Stimulated activated CD4-positive, alpha-beta T cell treated with anti-CD3 and anti-CD28 coated beads, Interleukin-4, amount 100 ng/mL, for 4 hours (primary cell): ENCODE measurements at regions not wholly inside any gene's neighbourhood (a gene's known extent, or its start where the extent isn't known, plus 50 kb on each side); places are given as distances from the start of the nearest gene placed in this dataset.
"Not testable (repeated sequence)": the region's sequence is repeated elsewhere in the genome, so short reads cannot be mapped to it uniquely, and the experiment has no call there.

Source experiments
- DNase-seq, 2 experiments: peaks; one replicate each; pipeline ENCODE4 v3.0.0-alpha.2; 2020

DNA sequence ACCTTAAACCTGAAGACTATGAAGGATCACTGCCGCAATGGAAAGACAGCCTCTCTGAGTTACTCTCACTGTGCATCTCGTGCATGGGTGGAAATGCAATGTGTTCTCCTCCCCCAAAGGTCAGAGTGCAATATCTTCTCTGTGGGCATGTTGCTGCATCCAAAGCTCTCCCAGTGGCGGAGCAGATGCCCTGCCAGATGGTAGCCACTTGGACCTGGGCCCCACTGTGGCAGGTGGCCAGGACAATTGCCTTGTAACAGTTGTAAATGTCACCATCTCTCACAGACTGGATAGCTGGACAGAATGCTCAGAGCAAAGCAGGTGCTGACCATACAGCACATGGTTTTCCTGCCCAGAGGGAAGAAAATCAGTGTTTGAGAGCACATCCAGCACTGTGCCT, 542.0 kb downstream of the FAM181B start:
- no peak for DNase-seq

DNA sequence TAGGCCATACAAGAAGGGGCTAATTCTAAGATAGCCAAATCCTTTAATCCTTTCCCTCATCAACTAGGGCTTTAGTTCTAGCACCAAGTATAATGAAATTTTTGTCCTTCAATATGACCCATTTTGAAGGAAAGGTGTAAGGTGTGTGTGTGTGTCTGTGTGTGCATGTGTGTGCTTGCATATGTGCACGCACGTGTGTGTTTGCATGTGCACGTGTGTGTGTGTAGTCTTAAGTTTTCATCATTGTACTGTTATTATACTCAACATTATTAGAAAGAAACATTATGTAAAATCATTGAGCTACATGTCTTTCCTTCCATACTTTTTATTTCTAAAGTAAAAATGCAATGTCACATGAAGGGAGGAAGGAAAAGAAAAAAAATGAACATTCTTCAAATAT, 547.7 kb downstream of the FAM181B start:
- DNase-seq = no peak

DNA sequence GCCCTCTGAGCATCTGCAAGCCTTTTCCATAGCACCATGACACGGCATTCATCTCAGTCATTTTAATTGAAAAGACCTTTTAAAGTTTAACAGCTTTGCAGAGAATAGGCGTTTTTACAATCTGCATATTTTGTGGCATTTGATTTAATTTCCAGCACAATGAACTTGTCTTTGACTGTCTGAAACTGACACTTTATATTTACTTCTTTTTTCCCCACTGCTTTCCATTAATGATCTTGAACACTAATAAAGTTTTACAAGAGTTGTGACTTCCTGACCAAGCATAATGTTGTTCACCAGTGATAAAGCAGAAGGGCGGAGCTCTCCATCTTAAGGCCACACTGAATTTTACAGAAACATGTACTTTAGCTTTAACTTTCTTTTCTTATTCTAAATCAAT, 548.7 kb downstream of the FAM181B start:
- no peak for DNase-seq

DNA sequence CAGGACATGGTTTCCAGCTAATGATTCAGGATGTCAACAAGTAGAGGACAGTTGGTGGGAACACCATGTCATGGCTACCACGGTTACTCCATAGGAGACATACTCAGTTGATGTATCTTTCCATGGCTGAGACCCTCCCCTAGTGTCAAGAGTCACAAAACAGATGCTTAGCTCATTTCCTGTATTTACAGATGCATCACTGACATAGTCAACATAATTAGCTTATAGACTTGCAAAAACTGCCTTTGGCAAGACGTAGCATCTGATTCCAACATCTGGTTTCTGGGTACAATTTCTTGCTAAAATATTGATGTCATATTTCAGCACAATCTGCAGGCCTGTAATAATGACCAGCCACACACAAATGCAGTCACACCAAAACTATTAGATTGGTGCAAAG, 550.3 kb downstream of the FAM181B start:
- DNase-seq = no peak

DNA sequence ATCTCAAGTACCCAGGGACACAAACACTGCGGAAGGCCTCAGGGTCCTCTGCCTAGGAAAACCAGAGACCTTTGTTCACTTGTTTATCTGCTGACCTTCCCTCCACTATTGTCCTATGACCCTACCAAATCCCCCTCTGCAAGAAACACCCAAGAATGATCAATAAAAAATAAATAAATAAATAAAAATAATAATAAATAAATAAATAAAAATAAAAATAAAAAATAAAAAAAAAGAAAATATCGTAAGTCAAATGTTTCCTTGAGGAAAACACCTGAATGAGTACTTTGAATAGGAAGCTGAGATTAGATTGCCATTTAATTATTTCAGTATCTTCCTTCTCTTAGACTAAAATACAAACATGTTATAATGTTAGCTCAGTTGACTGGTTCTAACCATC, 551.0 kb downstream of the FAM181B start:
- DNase-seq = not testable (repeated sequence)

DNA sequence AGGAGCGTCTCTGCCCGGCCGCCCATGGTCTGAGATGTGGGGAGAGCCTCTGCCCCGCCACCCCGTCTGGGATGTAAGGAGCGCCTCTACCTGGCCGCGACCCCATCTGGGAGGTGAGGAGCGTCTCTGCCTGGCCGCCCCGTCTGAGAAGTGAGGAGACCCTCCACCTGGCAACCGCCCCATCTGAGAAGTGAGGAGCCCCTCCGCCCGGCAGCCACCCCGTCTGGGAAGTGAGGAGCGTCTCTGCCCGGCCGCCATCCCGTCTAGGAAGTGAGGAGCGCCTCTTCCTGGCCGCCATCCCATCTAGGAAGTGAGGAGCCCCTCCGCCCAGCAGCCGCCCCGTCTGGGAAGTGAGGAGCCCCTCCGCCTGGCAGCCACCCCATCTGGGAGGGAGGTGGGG, 551.9 kb downstream of the FAM181B start:
- DNase-seq = not testable (repeated sequence)

DNA sequence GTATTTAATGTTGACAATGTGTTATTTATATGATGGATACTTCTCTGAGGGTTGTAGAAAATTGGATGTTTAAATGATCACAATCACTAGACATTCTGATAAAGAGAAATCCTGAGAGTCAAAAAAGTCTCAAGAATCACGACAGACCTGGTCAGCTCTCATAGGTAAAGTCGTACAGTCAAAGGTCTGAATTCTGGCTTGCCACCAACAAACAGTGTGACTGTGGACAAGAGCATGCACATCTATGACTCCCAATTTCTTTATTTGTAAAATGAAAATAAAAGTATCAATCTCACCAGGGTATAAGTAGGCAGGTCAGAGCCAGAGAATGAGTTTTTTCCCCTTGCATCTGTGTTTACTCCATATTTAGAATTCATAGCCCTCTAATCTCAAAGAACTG, 556.7 kb downstream of the FAM181B start:
- DNase-seq = no peak

DNA sequence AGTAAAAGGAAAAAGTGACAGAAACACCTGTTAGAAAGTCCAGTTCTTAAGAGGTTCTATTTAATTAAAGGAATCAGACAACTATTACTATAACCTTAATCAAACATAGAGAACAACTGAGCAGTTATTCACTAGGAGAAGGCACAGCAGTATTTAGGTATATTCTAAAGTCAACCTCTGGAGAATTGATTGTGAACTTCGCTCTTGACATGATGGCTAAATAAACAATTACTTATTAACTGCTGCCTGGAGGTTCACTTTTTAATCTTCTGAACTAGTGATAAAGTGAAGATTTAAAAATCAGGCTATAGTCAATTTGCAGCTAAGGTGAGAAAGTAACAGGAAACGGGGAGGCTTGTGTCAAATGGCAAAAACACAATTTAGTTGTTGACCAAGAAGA, 557.3 kb downstream of the FAM181B start:
- DNase-seq = no peak

DNA sequence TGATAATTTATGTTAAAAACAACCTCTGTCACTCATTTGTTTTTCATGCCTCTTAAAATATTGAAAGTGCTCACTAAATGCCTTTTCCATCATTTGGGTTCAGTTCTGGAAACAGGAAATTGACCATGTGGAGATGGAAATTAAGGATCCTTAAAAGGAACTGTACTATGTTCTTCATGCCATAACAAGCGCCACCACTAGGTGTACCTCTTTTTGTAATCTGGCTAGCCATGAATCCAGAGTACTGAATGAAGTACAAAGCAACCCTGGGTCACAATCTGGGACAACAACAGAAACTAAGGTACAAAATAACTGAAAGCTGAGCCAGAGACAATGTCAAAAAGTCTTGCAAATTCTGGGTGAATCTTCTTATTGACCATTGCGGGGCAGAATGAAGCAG, 559.1 kb downstream of the FAM181B start:
- no peak for DNase-seq

DNA sequence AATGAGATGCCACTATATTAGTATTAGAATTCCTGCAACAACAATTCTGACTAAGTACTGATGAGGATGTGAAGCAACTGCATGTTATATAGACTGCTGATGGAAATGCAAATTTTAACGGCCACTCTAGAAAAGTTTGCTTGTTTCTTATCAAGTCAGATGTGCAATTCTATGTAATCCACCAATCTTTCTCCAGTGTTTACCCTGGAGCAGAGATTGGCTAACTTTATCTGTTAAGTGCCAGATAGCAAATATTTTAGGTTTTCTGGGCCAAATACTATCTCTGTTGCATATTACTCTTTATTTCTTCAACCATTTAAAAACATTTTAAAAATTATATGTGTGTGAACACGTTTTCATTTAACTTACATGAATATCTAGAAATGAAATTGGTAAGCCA, 586.9 kb downstream of the FAM181B start:
- DNase-seq = no peak

DNA sequence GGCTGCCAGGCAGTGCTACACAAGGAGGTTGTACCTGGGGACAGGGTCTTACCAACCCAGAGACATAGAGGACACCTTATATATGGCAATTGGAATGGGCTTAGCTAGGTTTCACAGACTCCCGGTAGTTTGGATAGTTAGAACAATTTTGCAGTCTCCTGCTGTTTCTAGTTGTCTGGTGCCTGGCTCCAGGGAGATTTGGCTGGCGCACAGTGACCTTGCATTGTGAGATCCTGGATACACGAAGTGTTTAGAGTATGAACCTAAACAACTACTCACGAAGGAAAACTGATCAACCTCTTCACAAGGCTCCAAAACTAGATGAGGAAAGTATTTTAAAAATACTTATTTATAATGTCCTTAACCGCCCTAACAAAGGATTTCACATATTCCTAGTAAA, 614.7 kb downstream of the FAM181B start:
- no peak for DNase-seq

DNA sequence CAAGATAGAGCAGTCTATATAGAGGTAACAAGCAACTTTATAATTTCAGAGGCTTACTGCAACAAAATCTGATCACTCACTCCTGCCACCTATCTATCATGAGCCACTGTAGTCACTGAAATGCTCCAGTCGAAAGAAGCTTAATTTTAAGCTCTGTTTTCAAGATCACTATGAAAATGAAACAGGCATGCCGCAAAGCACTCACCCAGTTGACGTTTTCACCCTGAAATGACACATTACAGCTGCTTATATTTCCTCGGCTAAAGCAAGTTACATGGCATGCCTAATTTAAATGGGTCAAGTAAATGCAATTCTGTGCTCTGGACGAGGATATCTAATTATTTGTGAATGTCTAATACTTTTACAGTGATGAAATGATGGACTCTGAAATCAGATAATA, 616.3 kb downstream of the FAM181B start:
- no peak for DNase-seq

DNA sequence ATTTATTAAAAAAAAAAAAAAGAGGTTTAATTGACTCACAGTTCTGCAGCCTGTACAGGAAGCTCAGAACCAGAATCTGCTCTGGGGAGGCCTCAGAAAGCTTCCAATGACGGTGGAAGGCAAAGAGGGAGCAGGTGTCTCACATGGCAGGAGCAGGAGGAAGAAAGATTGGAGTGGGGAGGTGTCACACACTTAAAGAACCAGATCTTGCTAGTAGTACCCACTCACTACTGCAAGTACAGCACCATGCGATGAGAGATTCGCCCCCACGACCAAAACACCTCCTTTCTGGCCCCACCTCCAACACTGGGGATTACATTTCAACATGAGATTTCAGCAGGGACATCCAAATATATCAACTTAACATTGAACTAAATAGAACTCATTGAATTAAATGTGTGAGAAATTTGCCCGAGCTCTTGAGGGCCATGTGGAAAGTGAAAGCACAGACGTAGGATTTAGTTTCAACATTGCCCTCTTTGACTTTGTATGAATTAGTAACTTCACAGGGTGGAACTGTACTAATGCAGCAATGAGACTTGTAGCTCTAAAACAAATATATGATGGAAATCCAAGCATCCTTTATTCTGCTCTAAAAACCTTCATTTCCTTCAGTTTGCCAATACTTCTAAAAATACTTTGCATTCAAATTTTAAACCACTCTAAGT, 628.2 kb downstream of the FAM181B start:
- DNase-seq = no peak

DNA sequence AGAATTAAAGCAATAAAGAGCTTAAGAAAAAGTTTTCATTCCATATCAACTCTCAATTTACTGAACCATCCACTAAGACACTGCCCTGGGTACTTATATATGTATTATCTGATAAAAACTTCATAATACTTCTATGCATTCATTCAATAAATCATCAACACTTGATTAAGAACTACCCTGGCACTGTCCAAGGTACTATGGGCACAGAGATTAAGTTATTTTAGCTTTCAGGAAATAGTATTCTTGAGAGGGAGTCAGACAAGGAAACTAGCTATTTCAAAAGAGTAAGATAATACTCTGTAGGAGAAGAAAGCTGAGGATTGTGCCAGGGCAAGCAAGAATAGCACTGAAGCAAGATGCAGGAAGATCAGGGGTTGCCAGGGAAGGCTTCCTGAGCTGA, 640.8 kb downstream of the FAM181B start:
- no peak for DNase-seq

DNA sequence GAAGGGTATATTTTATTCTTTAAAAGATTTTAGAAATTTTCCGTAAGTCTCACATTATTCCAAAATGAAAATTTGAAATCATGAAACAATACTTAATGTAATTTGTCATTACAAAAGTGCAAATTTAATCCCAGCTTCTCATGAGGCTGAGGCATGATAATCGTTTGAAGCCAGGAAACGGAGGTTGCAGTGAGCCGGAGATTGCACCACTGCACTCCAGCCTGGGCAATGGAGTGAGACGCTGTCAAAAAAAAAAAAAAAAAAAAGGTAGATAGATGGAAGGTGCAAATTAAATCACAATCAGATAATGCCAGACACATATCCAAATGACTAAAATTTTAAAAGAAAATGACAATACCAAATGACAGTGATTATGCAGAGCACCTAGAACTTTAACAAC, 644.2 kb downstream of the FAM181B start:
- DNase-seq = no peak

DNA sequence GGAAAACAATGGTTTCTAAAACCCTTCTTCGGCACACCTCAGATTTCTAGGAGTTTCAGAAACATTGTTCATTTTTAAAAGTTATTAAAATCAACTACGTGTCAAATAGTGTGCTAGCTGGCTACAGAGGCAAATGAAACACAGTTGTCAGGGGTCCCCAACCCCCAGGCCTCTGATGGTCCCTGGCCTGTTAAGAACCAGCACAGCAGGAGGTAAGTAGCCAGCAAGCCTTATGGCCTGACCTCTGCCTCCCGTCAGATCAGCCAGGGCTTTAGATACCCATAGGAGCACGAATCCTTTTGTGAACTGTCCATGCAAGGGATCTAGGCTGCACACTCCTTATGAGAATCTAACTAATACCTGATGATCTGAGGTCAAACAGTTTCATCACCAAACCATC, 648.2 kb downstream of the FAM181B start:
- DNase-seq = no peak

DNA sequence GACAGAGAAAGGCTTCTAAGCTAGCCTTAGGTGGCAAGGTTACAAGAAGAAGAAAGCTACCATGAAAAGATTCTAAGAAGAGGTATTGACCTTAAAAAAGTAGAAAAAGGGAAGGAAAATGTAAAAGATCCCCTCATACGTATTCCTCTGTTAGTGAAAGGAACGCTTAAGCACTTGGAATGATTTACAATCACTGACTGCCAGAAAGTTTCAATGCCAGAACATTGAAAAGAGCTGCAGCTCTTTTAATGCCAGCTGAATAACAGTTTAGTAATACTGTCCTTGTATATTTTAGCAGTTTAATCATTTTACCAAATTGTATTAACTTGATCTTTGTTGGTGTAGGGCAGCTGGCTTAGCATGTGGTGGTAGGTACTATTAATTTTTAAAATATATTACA, 650.7 kb downstream of the FAM181B start:
- DNase-seq = no peak

DNA sequence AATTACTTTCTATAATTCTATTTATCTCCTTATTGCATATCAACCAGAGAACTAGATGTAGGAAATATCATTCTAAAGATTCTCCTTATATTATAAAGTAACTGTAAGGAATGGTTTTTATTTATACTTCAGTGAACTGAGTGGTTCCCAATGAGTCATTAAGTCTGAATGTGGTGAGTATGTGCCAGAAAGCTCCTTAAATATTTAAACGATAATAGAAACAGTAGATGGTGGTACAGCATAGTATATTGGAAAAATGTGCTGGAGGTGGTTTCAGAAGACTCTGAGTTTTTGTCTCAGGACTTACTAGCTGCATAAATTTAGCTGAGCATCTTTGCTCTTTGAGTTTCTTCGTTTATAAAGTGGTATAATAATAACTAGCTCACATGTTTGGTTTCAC, 653.5 kb downstream of the FAM181B start:
- DNase-seq = no peak

DNA sequence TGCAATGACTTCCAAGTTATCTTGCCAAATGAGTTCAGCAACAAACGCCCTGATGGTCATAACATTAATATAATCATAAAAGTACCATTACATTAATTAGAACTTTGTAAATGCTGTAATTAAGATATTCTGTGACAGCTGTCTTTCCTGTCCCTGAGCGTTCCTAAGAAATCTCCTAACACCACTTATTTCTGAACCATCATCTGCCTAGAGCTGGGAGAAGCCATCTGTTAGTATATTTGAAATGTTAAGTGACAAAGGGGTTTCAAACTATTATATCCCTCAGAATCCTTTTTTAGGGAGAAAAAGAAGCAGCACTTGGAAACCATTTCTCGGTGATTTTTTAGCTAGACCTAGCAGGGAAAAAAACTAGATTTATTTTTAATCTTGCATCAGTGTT, 657.5 kb downstream of the FAM181B start:
- DNase-seq = no peak

DNA sequence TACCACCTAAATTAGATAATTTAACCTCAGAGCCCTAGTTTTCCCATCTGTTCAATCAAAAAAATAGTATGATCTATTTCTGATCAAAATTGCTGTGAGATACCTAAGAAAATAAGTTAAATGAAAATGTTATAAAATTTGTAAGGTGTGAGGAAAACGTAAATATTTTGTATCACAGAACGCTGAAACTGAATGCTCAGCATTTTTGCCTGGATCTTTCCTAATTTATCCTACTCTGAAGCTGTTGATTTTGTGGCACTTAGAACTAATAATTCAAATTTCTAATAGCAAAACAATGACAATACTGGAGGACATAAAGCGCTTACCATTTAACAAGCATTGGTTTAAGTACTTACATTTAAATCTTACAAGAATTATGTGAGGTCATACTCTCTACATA, 674.2 kb downstream of the FAM181B start:
- DNase-seq = no peak

DNA sequence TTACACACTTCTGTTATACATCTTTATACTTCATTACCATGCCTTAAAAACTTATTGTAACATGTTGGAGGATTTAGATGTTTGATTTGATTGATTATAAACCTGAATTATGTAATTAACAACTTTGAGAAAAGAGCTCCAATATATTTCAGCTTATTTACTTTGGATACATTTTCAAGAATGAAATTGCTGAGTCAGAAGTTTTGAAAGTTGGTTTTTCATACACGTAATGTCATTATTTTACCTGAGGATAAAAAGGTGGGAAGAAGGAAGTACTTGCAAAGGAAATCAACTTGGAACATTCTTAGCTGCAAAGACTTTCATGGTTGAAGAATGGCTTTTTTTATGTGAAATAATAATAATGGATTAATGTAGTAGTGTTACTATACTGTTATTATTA, 677.2 kb downstream of the FAM181B start:
- no peak for DNase-seq

DNA sequence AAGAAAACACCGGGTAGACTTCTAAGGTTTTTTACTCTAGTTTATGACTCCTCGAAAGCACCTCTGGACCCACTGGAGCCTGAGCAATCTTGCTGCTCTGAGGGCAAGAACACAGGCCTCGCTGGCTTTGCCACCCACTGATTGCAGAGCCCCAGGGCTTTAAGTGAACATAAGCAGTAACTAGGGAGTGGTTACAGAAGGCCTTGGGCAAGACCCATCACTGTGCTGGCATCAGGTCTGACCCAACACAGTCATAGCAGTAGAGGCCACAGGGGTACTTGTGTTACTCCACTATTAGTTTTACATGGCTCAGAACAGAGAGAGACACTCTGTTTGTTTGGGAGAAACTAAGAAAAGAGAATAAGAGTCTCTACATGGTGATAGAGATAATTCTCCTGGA, 684.5 kb downstream of the FAM181B start:
- no peak for DNase-seq

DNA sequence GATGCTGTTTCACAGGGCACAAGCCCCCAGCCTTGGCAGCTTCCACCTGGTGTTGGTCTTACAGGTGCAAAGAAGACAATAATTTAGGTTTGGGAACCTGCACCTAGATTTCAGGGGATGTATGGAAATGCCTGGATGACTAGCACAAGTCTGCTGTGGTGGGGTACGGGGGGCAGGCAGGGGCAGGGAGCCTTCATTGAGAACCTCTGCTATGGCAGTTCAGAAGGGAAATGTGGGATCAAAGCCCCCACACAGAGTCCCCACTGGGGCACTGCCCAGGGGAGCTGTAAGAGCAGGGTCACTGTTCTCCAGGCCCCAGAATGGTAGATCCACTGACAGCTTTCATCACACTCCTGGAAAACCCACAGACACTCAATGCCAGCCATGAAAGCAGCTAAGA, 686.5 kb downstream of the FAM181B start:
- DNase-seq = no peak

DNA sequence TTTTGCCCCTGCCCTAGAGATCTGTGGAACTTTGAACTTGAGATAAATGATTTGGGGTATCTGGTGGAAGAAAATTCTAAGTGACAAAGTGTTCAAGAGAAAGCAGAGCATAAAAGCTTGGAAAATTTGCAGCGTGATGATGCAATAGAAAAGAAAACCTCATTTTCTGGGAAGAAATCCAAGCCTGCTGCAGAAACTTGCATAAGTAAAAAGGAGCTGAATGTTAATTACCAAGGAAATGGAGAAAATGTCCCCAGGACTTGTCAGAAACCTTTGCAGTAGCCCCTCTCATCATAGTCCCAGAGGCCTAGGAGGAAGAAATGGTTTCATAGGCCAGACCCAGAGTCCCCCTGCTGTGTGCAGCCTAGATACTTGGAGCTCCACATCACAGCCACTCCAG, 686.9 kb downstream of the FAM181B start:
- DNase-seq = no peak

DNA sequence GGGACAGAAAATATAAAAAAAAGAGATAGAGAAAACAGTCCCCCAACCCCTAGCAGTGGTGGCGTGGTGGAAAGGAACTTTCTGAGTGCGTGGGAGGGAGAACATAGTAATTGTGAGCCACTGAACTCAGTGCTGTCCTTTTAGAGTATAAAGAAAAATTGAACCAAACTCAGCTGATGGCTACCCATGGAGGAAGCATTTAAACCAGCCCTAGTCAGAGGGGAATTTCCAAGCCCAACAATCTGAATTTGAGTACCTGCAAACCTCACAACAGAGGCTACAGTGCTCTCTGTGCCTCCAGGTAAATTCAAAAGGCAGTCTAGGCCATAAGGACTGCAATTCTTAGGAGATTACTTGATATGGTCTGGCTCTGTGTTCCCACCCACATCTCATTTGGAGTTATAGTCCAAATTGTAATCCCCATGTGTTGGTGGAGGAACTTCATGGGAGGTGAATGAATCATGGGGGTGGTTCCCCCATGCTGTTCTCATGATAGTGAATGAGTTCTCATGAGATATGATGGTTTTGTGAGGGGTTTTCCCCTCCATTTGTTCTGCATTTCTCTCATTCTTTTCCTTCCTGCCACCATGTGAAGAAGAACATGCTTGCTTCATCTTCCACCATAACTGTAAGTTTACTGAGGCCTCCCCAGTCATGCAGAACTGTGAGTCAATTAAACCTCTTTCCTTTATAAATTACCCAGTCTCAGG, 687.8 kb downstream of the FAM181B start:
- no peak for DNase-seq
